Effector memory CD4-positive, alpha-beta T cell (primary cell): ENCODE measurements at regions not wholly inside any gene's neighbourhood (a gene's known extent, or its start where the extent isn't known, plus 50 kb on each side); places are given as distances from the start of the nearest gene placed in this dataset.
"Not testable (repeated sequence)": the region's sequence is repeated elsewhere in the genome, so short reads cannot be mapped to it uniquely, and the experiment has no call there.

Experiments used
- DNase-seq, 3 donors: peaks; one replicate each; pipeline ENCODE4 v3.0.0-alpha.2; 2020
- H3K27ac ChIP-seq: 2 replicates; pipeline ENCODE4 v1.7.0; 2013; ENCODE audit warnings: mild to moderate bottlenecking, low read length, moderate library complexity; ENCODE audit not compliant: insufficient read depth, poor library complexity, severe bottlenecking
- H3K27me3 ChIP-seq: replicated peaks from 2 replicates; pipeline ENCODE4 v1.7.0; 2013; ENCODE audit warnings: mild to moderate bottlenecking, low read length; ENCODE audit not compliant: insufficient read depth, control insufficient read depth, poor library complexity, severe bottlenecking
- H3K36me3 ChIP-seq: 2 replicates; pipeline ENCODE4 v1.7.0; 2013; ENCODE audit warnings: mild to moderate bottlenecking, low read length, moderate library complexity; ENCODE audit not compliant: control insufficient read depth, insufficient read depth
- H3K4me1 ChIP-seq: 2 replicates; pipeline ENCODE4 v1.7.0; 2013; ENCODE audit warnings: low read length, mild to moderate bottlenecking; ENCODE audit not compliant: control insufficient read depth, insufficient read depth, poor library complexity, severe bottlenecking
- H3K4me3 ChIP-seq: 2 replicates; pipeline ENCODE4 v1.7.0; 2013; ENCODE audit warnings: low read length, low read depth, mild to moderate bottlenecking; ENCODE audit not compliant: insufficient read depth, poor library complexity, severe bottlenecking
- H3K9me3 ChIP-seq: 2 replicates; pipeline ENCODE4 v1.7.0; 2013; ENCODE audit warnings: mild to moderate bottlenecking, low read length, moderate library complexity; ENCODE audit not compliant: control insufficient read depth

DNA sequence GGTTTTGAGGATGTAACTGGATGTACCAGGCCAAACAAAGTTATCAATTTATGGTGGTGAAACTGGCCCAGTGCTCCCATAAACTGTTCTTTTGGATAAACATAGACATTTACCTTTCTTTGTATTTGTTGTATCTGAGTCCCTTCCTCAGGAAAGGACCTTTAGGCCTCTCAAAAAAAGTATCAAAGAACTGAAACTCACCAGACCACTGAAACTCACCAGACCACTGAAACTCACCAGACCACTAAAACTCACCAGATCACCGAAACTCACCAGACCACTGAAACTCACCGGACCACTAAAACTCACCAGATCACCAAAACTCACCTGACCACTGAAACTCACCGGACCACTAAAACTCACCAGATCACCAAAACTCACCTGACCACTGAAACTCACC, 597.6 kb upstream of the GOT2 start:
- not testable (repeated sequence) for H3K27ac ChIP-seq, H3K4me3 ChIP-seq, H3K4me1 ChIP-seq, H3K9me3 ChIP-seq, H3K27me3 ChIP-seq, H3K36me3 ChIP-seq, DNase-seq

DNA sequence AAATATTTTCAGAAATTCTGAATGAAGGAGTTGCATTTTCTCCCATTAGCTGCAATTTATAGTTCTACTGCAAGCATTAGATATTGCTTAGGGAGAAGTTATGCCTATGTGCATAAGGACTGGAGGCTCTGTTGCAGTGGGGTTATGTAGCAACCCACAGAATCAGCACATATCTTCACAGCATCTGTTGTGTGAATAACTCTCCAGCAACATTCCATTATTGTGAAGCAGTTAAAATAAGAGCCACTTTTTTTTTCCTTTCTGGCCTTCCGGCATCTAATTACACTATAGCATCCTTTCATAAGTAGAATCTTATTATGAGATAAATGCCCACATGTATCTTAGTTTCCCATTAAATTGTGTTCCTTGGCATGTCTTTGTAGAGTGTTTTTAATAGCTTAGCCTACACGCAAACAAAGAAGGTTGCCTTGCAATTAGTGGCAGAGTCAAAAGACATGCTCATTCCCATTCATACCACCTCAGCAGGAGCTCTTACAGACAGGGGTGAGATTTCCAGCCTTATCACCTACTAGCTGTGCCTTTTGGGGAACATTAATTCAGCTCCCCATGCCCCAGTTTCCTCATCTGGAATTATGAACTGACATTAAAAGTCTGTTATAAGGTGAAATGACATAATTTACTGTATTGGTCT, 596.0 kb upstream of the GOT2 start:
- H3K27me3 ChIP-seq: no peaks in the 10 kb centered on the region
- no peaks in the 10 kb centered on the region for H3K36me3 ChIP-seq
- DNase-seq: no peak
- H3K4me1 ChIP-seq: no peaks in the 10 kb centered on the region
- H3K9me3 ChIP-seq: no peaks in the 10 kb centered on the region
- no peak overlapping the region for H3K27ac ChIP-seq
- H3K4me3 ChIP-seq: no peak overlapping the region

DNA sequence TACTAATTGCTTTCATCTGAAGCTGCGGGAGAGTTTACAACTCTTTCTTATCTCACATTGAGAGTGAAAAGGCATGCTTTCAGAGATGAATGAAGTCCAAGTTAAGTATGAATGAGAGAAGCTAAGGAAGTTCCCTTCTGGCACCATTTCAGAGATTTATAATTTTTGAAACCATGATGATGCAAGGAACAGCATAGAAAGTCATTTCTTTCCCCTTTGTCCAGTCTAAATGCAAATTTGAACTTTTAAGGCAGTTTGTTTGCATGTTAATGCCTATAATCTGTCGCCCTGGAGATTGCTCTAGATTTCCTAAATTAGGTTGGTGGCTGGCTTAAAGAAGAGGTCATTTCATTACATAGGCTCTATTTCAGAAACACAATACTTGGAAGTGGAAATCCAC, 594.8 kb upstream of the GOT2 start:
- H3K27me3 ChIP-seq: no peaks in the 10 kb centered on the region
- no peak overlapping the region for H3K27ac ChIP-seq
- H3K36me3 ChIP-seq: no peaks in the 10 kb centered on the region
- H3K9me3 ChIP-seq: no peaks in the 10 kb centered on the region
- no peaks in the 10 kb centered on the region for H3K4me1 ChIP-seq
- no peak for DNase-seq
- no peak overlapping the region for H3K4me3 ChIP-seq

DNA sequence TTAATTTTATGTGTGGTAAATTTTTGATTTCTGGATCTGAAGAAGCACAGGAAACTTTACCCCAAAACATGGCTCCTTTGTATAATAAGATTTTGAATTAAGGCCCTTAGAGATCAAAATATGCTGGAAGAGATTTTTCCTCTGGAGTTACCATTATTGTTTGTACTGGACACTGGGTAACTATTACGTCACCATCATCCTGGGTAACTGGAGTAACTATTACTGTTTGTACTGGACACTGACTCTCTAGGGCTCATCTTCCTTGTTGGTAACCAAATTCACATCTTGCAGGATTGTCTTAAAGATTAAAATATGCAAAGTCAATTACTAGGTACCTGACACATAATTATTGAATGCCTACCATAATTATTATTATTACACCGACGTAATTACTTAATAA, 593.8 kb upstream of the GOT2 start:
- Histone ChIP-seq H3K36me3 (no peaks in the 10 kb centered on the region), H3K9me3 (no peaks in the 10 kb centered on the region), H3K4me1 (no peaks in the 10 kb centered on the region), H3K27ac (no peak overlapping the region), H3K4me3 (no peak overlapping the region), H3K27me3 (no peaks in the 10 kb centered on the region)
- no peak for DNase-seq

DNA sequence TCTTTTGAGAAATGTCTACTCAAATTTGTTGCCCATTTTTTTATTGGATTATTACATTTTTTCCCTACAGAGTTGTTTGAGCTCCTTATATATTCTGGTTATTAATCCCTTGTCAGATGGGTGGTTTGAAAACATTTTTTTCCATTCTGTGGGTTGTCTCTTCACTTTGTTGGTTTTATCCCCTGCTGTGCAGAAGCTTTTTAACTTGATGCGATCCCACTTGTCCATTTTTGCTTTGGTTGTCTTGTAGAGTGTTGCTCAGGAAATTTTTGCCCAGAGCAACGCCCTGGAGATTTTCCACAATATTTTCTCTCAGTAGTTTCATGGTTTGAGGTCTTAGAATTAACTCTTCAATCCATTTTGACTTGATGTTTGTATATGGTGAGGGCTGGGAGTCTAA, 592.8 kb upstream of the GOT2 start:
- H3K4me3 ChIP-seq: no peak overlapping the region
- no peaks in the 10 kb centered on the region for H3K9me3 ChIP-seq
- no peaks in the 10 kb centered on the region for H3K27me3 ChIP-seq
- no peaks in the 10 kb centered on the region for H3K4me1 ChIP-seq
- H3K27ac ChIP-seq: no peak overlapping the region
- no peaks in the 10 kb centered on the region for H3K36me3 ChIP-seq
- DNase-seq: no peak

DNA sequence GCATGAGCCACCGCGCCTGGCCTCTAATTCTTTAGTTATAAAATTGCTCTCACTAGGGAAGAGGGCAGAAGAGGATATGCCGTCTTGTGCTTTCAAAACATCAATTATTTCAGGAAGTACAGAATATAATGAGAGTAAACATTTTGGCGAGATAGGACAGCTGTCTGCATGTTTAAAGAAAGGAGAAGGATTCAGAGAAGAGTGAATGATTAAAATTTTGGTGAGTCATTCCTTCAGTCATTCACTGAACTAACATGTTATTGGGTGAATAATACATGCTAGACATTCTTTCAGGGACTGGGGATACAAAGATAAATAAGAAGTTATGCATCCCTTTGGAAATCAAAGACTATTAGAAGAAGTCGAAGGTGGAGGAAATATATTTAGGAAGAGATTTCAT, 590.3 kb upstream of the GOT2 start:
- Histone ChIP-seq H3K4me1 (no peaks in the 10 kb centered on the region), H3K9me3 (no peaks in the 10 kb centered on the region), H3K36me3 (no peaks in the 10 kb centered on the region), H3K4me3 (no peak overlapping the region), H3K27ac (no peak overlapping the region), H3K27me3 (no peaks in the 10 kb centered on the region)
- no peak for DNase-seq

DNA sequence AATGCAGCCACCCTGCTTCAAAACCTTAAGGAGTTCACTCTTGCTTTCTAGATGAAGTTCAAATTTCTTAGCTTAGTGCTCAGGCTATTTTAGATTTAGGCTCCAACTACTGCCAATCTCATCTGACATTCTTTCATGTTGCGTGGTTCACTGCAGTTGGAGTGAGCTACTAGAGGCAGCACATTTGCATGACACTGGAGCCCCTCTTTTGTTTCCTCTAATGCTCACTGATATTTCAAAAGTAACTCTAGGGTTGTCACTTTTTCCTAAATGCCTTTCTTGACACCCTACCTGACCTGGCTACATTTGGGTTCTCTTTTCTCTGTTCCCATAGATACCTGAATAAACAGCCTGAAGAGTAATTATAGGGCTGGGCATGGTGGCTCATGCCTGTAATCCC, 586.5 kb upstream of the GOT2 start:
- Histone ChIP-seq H3K27ac (no peak overlapping the region), H3K4me3 (no peak overlapping the region), H3K27me3 (no peaks in the 10 kb centered on the region), H3K36me3 (no peaks in the 10 kb centered on the region), H3K4me1 (no peaks in the 10 kb centered on the region), H3K9me3 (no peaks in the 10 kb centered on the region)
- DNase-seq: no peak

DNA sequence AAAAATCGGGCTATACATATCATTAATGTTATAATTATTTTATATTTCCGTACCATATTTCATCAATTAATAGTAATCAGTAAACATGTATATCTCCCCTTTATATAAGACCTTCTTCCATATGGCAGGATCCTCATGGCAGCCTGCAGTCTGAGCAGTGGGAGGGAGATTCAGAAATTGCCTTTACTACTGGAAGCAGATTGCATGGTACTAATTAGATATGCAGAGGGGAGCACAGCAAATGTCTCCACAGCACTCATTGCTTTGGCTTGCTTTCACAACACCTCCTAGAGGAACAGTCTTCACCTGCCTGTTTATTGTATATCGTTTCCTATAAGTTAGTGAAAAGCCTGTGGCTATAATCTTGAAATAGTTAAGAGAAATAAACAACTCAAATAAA, 585.8 kb upstream of the GOT2 start:
- H3K4me3 ChIP-seq: no peak overlapping the region
- no peaks in the 10 kb centered on the region for H3K9me3 ChIP-seq
- no peaks in the 10 kb centered on the region for H3K27me3 ChIP-seq
- DNase-seq: no peak
- H3K4me1 ChIP-seq: no peaks in the 10 kb centered on the region
- H3K27ac ChIP-seq: no peak overlapping the region
- H3K36me3 ChIP-seq: no peaks in the 10 kb centered on the region

DNA sequence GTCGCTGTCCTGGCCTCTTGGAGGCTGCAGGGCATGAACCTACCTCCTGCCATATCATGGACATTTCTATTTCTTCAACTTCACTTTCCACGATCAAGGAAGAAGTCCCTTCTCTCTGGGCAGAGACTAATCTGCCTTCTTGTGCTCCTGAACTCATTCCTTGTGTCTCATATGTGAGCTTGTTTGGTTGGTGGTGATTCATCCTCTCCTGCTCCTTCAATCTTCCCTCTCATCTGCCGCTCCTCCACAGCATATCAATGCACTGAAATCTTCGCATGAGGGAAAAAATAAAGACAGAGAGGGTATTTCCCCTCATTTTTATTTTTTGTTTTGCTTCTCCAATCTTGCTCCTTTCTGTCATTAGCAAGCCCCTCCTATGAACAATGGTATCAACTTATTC, 571.7 kb upstream of the GOT2 start:
- Histone ChIP-seq H3K4me1 (no peaks in the 10 kb centered on the region), H3K27me3 (no peaks in the 10 kb centered on the region), H3K9me3 (no peaks in the 10 kb centered on the region), H3K4me3 (no peak overlapping the region), H3K27ac (no peak overlapping the region), H3K36me3 (no peaks in the 10 kb centered on the region)
- no peak for DNase-seq

DNA sequence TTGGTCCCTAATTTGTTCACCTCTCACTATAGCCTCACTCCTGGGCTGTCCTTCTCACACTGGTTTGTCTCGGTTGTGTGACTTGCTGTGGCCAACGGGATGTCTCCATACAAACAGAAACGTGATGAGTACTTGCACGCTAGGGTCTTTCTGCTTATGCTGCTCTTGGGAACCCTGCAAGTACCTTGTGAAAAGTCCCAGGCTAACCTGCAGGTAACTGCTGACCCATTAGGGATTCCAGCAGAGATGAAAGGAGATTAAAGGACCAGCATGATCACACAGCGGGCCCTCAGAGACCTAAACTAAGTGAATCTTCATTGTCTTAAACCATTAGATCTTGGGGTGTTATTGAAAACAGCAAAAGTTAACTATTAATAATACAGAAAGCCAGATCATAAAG, 562.8 kb upstream of the GOT2 start:
- H3K9me3 ChIP-seq: no peaks in the 10 kb centered on the region
- DNase-seq: no peak

More for the DNA sequence above, 562.8 kb upstream of the GOT2 start:
- Histone ChIP-seq H3K36me3 (no peaks in the 10 kb centered on the region), H3K27me3 (no peaks in the 10 kb centered on the region), H3K27ac (no peak overlapping the region), H3K4me1 (no peaks in the 10 kb centered on the region), H3K4me3 (no peak overlapping the region)
